Activated CD8-positive, alpha-beta memory T cell treated with anti-CD3 and anti-CD28 coated beads for 48 hours (primary cell): ENCODE measurements at regions not wholly inside any gene's neighbourhood (a gene's known extent, or its start where the extent isn't known, plus 50 kb on each side); places are given as distances from the start of the nearest gene placed in this dataset.

Experiments
- DNase-seq, 3 experiments: peaks; one replicate each; pipeline ENCODE4 v3.0.0-alpha.2; 2020; ENCODE audit warnings: low read depth in 2 of 3, low spot score in 2 of 3

DNA sequence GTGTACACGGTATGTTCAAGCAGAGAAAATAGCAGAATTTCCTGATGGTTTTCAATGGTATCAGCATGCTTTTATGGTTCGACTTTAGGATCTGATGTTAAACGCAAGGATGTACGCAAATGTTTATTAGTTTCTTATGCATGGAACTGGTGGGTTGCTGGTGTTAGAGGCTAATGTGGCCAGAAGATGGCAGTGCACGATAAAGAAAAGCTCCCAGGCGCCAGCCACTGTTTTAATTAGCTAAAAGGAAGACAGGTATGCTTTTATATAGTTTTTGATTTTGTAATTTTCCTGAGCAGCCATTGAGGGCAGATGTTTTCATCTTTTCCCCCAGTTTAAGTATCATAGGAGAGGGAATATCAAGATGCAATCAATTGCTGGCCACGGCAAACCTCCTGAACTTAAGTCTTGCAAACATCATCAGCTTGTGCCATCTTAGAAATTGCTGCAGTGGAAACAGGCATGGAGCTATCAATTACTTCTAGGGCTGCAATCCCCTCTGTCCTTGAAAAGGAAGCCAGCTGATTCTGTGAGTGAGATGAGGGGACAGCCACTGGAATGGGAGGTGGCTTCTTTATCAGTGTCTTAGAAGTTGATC, 648.5 kb upstream of the RBFOX1 start:
- no peak for DNase-seq

DNA sequence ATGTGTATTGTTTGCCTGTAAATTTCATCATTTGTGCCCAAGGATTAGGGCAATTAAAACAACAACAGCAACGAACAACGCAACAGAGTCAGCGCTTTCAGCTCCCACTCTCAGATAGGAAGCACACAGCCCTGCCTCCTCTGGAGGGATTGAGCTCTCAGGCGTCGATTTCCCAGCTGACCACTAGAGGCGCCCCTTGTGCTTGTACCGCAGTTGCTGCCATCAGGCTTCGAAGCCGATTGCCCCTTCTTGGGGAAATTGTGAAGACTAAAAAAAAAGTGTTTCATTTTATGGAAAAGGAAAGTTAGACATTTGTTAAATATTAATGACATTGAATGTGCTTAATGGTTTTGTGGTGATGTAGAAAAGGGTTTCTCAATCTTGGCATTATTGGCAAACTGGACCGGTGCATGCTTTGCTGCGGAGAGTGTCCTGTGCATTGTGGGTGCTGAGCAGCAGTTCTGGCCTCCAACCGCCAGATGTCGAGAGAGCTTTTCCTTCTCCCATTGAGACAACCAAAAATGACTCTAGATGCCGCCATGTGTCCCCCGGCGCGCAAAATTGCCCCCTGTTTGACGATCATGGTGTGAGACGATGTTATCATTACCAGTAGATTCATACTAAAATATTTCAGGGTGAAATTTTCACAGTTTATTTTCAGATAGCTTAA, 650.4 kb upstream of the RBFOX1 start:
- DNase-seq = no peak

DNA sequence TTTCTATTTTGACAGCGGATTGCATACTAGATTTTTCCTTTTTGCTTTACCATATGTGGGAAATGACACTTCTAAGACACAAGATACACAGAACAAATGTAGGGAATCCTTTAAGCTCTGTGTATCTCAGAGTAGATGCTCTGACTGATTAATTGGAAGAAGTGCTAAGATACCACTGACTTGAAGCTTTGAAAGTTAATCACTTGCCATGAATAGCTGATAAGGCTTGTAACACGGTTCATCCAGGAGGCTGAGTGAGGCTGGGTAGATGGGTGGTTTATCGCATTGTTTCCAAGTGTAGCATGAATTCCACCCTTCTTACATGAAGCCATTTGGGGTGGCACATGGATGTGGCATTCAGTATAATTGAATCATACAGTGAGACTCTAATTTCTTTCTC, 654.1 kb upstream of the RBFOX1 start:
- DNase-seq = no peak

DNA sequence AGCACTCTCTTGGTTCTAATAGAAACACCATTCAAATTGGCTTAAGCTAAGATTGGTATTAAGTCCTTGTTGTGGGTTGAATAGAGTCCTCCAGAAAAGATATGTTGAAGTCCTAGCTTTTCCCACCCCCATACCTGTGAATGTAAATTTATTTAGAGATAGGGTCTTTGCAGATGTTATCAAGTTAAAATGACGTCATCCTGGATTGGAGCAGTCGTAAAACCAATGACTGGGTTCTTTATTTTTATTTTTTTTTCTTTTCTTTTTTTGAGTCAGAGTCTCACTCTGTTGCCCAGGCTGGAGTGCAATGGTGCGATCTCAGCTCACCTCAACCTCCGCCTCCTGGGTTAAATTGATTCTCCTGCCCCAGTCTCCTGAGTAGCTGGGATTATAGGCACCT, 658.6 kb upstream of the RBFOX1 start:
- no peak for DNase-seq

DNA sequence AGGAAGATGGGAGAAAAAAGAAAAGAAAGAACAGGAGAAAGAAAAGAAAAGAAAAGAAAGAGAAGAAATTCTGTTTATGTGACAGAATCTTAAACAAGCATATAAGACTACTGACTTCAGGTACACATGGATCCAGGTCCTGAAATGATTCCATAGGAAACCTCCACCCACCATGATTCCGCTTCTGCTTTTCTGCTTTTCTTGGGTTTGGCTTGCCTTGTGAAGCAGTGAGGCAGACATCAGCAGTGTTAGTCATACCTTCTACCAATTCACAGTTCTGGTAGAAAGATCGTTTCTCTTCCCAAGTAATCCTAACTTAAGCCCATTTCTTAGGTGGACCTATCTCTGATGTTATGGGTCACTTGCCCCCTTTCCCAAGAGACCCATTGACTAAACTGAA, 660.1 kb upstream of the RBFOX1 start:
- DNase-seq = no peak

DNA sequence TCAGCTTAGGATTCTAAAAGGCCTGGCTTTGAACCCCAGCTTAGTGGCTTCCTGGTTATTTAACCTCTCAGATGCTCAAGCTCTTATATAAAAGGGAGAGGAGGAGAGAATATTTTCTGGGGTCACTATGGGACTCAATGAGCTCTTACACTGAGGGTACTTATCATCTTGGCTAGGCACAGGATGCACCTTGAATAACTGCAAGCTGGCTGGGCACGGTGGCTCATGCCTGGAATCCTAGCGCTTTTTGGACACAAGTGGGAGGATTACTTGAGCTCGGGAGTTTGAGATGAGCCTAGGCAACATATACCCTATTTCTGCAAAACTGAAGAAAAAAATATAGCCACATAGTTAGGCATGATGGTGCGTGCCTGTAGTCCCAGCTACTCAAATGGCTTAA, 665.3 kb upstream of the RBFOX1 start:
- no peak for DNase-seq

DNA sequence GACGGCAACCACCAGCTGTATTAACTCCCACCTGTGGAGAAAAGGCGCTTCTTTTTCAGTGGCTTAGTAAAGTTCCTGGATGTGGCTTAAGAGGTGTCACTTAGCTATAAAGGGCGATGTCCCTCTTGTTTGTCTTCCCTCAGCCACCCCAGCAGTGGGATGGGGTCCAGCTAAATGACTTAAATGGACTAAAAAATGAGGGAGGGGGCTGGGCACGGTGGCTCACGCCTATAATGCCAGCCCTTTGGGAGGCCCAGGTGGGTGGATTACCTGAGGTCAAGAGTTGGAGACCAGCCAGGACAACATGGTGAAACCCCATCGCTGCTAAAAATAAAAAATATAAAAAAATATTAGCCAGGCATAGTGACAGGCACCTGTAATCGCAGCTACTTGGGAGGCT, 667.5 kb upstream of the RBFOX1 start:
- DNase-seq = no peak

DNA sequence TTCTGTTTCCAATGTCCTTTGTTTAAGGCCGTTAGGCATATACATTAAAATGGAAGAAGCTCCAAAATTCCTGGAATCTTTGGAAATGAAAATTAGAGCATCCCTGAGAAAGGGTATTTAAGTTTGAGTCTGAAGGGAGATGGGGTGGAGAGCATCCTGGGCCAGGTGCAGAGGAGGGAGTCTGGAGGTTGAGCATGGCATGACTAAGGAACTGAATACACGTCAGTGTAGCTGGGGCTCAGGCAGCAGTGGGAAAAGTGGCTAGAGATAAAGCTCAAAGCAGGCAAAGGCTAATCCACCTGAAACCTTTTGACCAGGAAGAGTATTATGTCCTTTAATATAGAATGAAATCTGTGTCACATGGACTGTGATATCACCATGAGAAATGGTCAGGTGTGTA, 669.0 kb upstream of the RBFOX1 start:
- no peak for DNase-seq

DNA sequence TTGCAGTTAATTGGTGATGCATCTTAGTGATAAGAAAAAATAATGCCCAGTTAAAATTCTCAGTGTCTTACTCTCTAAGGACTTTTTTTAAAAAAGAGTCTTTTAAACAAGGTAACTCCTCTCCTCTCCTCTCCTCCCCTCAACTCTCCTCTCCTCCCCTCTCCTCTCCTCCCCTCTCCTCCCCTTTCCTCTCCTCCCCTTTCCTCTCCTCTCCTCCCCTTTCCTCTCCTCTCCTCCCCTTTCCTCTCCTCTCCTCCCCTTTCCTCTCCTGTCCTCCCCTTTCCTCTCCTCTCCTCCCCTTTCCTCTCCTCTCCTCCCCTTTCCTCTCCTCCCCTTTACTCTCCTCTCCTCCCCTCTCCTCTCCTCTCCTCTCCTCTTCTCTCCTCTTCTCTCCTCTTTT, 675.9 kb upstream of the RBFOX1 start:
- DNase-seq = no peak

DNA sequence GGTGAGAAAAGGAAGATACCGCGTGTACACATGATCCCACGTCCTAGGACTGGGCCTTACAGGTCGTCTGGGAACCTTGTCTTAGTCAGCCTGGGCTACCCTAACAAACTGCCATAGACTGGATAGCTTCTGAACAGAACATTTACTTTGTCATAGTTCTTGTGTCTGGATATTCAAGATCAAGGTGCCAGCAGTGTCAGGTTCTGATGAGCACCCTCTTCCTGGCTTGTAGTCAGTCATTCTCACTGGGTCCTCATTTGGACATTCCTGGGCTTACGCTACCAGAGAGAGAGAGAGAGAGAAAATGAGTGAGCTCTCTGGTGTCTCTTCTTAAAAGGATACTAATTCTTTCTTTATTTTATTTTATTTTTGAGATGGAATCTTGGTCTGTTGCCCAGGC, 685.8 kb upstream of the RBFOX1 start:
- no peak for DNase-seq

DNA sequence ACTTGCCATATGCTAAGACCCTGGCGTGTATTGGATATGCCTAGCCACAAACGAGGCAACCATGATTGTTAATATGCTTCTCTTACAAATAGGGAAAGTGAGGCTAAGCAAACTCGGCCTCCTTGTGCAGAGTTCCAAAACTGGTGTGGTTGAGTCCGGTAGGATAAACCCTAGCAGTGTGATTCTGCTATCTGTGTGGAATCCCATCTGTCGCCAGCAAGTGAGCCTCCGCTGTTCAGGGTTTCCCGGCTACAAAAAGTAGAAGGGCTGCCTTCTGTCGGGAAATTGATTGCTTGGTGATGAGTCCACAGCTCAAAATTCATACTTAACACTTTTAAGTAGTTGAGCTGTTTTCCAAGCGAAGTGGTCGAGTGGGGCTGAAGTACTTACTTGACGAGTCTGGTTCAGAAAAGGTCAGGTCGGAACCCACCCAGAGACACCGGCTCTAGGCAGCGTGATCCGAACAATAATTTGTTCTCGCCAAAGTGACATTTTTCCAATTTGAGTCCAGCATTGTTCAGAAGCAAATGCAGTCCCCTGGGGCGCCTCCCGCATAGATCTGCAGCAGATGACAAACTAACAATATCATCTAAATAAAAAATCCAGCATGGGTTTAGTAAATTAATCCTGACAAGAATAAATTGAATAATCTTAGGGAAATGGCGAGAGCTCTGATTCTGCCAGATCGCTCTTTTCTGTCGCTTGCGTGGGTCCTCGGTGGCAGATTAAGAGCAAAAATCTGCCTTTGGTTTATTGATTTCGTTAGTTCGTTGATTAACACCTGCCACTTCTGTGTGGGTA, 686.7 kb upstream of the RBFOX1 start:
- DNase-seq = no peak

DNA sequence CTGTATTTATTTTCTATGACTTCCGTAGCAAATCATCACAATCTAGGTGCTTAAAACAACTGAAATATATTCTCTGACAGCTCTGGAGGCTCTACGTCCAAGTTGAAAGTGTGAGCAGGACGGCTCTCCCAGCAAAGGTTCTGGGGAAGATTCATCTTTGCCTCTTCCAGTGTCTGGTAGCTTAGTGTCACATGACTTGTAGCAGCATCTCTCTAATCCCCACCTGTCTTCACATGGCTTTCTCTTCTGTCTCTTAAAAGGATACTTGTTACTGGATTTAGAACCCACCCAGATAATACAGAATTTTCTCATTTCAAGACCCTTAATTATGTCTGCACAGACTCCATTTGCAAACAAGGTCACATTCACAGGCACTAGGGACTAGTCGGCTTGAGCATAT, 687.7 kb upstream of the RBFOX1 start:
- no peak for DNase-seq

DNA sequence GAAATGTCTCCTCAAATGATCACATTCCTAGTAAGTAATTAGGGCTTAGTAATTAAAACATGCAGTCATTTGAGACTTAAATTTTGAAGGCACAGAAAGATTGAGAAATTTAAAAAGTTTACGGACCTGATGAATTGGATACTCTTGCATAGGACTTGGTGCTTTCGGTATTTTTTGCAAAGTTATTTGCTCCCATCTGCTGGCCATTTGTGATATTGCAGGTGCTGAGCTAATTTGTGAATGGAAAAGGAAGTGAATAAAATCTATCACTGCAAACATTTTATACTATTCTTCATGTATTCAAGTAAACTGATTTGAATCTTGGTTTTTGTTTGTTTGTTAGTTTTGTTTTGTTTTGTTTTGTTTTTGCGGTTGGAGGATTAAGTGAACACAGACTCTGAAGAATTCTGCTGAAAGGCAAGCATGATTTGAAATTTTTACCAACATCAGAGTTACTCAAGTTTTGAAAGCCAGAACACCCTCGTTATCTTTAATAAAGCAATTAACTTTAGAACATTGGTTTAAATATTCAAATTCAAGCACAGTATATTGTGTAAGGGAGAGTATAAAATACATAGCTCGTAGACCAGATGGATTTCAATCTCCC, 689.5 kb upstream of the RBFOX1 start:
- DNase-seq = peak in 1 of 3 experiments; percentile 12

DNA sequence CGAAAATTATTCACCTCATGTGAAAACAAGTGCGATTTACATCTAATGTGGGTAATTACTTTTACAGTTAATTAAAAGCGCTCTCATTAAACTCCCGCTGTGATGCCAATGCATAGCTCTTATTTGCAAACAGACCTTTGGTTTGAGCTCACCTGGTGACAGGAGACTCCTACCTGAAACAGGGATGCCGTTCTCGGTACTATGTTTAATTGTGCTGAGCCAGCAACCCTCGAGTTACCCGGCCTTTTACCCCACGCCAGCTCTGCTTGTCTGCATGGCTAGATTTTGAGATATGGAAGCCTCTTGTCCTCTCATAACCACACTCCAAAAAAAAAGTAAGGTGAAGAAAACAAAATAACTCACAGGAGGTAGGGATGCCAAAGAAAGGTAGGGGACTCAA, 690.4 kb upstream of the RBFOX1 start:
- no peak for DNase-seq

DNA sequence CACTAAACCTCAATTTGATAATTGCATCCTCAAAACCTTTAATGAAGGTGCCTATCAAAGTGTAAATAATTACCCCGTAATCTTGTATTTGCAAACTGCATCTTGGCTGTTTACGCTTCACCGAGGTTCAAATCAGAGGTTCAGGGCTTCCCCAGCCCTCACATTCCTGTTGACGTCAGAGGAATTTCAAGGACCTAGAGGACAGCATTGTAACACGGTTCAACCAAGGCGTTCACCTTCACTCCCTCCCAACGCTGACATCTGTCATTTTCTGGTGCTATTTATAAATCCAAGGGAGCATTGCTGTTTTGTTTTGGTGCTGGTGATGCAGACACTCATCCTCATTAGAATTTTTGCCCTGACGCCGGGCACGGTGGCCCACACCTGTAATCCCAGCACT, 691.6 kb upstream of the RBFOX1 start:
- no peak for DNase-seq

DNA sequence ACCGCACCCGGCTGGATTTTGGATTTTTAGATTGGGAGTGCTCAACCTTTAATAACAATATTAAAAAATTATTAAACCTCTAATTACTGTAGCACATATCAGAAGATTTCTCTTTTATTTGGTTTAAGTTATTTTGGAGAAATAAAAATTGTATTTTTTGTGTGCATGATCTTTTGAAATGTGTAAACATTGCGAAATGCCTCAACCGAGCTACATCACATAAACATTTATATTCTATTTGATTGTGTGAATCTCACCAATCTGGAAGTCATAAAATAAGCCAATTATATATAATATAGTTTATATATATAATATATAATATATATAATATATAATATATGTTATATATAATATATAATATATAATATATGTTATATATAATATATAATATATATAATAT, 696.2 kb upstream of the RBFOX1 start:
- DNase-seq = no peak

DNA sequence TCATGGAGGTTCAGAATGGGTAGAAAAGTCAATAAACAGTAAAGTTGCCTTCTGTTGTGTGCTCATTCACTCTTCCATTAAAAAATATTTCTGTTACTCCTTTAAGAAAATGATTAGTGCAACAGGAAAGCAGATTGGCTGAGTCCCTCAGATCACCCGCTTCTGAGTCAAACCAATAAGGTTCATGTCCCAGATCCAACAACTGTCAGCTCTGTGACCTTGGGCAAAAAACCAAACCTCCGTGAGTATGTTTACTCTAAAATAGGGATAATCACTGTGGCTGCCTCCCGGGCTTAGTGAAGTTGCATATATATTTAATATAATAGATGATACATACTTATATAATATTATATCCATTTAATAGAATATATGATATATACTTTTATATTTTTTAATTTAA, 698.5 kb upstream of the RBFOX1 start:
- DNase-seq = no peak

DNA sequence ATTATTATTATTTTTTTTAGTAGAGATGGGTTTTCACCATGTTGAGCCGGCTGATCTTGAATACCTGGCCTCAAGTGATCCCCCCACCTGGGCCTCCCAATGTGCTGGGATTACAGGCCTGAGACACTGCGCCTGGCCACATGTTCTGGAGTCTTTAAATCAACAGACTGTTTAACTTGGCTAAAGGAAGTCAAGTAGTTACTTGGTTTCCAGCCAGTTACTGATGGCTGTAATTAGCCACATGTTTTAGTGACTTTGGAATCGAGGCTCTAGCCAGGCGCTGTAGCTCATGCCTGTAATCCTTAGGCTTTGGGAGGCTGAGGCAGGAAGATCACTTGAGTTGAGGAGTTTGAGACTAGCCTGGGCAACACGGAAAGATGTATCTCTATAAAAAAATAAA, 699.2 kb upstream of the RBFOX1 start:
- no peak for DNase-seq

DNA sequence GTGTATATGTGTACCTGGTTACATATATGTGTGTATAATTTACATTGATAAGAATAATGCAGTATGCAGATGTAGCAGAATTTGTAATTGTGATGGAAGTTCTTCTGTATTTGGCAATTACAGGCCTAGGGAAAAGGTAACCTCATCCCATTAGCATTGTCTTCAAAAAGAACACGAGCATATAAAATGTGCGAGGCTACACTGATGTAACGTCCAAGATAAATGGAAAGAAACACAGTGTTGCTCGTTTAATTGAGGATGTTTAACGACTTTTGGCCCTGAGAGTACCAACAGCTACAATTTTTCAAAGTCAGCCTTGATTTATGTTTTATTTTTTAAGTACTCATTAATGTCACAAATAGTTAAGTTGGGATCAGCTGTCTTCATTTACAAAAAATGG, 703.5 kb upstream of the RBFOX1 start:
- DNase-seq = no peak

DNA sequence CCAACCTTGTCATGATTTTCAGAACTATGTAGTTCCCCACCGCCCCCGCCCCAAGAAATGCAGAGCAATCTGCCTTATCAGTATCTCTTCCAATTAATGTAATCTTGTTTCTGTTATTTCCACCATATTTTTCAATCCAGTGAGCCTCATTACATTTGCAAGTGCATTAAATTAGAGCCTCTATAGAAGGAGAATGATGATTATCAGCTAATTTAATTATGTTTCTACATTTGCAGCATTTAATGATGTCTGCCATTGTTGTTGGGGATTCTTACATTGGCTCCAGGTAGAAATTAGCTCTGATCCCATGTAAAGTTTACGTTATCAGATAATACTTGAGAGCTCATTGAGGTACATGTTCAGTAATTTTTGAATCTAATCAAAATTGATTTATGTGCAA, 707.0 kb upstream of the RBFOX1 start:
- DNase-seq = no peak

DNA sequence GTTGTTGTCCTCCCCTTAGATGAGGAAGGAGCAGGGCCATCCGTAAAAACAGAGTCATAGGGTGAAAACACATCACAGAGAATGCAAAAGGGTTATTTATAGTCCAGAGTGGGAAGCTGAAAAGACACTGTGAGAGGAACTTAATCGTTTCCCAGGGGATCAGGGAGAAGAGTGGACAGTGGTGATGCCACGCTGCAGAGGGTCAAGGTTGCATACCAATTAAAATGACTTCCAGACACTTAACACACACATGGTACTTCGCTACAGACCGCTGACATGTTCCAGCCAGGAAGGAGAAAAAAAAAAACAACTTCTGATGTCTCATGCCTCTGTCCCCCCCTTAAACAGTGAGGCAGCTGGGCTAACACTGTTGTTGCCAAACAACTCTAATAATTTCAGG, 713.8 kb upstream of the RBFOX1 start:
- no peak for DNase-seq

DNA sequence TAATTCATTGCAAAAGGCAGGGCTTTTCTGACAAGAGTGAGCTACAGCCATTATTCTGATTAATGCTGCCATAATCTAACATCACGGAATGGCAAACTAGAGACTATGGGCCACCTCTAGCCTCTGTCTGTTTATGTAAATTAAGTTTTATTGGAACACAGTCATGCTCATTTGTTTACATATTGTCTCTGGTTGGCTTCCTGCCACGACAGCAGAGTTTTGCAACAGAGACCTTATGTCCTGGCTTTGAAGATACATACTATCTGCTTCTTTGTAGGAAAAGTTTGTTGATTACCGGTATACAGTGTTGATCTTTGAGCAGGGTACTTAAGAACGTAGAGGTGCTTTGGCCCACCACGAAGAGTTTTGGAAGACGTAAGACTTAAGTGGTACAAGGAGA, 715.9 kb upstream of the RBFOX1 start:
- DNase-seq = no peak
